Testis (tissue), 2 donors: ENCODE measurements at regions not wholly inside any gene's neighbourhood (a gene's known extent, or its start where the extent isn't known, plus 50 kb on each side); places are given as distances from the start of the nearest gene placed in this dataset.
"Not testable (repeated sequence)": the region's sequence is repeated elsewhere in the genome, so short reads cannot be mapped to it uniquely, and the experiment has no call there.

Source experiments
- DNase-seq: peaks from one replicate; pipeline ENCODE4 v3.0.0-alpha.2; 2019
- H3K27ac ChIP-seq, 2 donors: fragments of 200-600 bp; sonication (generic); one replicate each; pipeline ENCODE4 v1.5.1; 2019
- H3K27me3 ChIP-seq: fragments of 200-600 bp; sonication (generic); one replicate; pipeline ENCODE4 v1.5.1; 2019
- H3K36me3 ChIP-seq: fragments of 200-600 bp; sonication (generic); one replicate; pipeline ENCODE4 v1.5.1; 2017; ENCODE audit warnings: low read depth; ENCODE audit errors: missing control alignments
- H3K4me1 ChIP-seq: fragments of 200-600 bp; sonication (generic); one replicate; pipeline ENCODE4 v1.5.1; 2019
- H3K4me3 ChIP-seq, 2 donors: fragments of 200-600 bp; sonication (generic); one replicate each; pipeline ENCODE4 v1.5.1; 2017 to 2019
- H3K9me3 ChIP-seq: fragments of 200-600 bp; sonication (generic); one replicate; pipeline ENCODE4 v1.5.1; 2017
- POLR2A ChIP-seq: fragments of 450-650 bp; IDR thresholded peaks from one replicate; pipeline ENCODE4 v1.6.1; 2017; ENCODE audit warnings: antibody characterized with exemption, mild to moderate bottlenecking, moderate library complexity
- WGBS, 2 donors: methylation state at CpG; one replicate each; pipeline ENCODE4 v1.1.5; 2018; 5-methylcytosine and 5-hydroxymethylcytosine counted together
- intact Hi-C: fragments of 100-400 bp; cut with DNase I; formaldehyde crosslinking; loops from one replicate; pipeline ENCODE4 v1.15.1; 2023; ENCODE audit warnings: low total_unique reads
- TF ChIP-seq, protein P1 (sequence below), 3 experiments: fragments of 450-650 bp in 2 of 3; fragments of 200-600 bp in 1 of 3; sonication (generic) in 1 of 3; IDR thresholded peaks; one replicate each; pipeline ENCODE4 v1.5.1; 2016 to 2019; ENCODE audit warnings: antibody characterized with exemption in 3 of 3, mild to moderate bottlenecking in 2 of 3, moderate library complexity in 1 of 3

GRCh38 chr11:22454461-22455090 is 116.4 kb downstream of the SLC17A6 start:
- intact Hi-C loops: no loop called here
- Histone ChIP-seq H3K27me3 (no peaks in the 10 kb centered on the region), H3K4me3 (no peak overlapping the region), H3K4me1 (no peaks in the 10 kb centered on the region), H3K27ac (no peak overlapping the region), H3K9me3 (no peaks in the 10 kb centered on the region), H3K36me3 (no peaks in the 10 kb centered on the region)
- no peak for DNase-seq
- 71 to 74% methylated on average over 4 of the region's 4 CpGs for WGBS, 2 donors
- TF ChIP-seq, protein P1, sequence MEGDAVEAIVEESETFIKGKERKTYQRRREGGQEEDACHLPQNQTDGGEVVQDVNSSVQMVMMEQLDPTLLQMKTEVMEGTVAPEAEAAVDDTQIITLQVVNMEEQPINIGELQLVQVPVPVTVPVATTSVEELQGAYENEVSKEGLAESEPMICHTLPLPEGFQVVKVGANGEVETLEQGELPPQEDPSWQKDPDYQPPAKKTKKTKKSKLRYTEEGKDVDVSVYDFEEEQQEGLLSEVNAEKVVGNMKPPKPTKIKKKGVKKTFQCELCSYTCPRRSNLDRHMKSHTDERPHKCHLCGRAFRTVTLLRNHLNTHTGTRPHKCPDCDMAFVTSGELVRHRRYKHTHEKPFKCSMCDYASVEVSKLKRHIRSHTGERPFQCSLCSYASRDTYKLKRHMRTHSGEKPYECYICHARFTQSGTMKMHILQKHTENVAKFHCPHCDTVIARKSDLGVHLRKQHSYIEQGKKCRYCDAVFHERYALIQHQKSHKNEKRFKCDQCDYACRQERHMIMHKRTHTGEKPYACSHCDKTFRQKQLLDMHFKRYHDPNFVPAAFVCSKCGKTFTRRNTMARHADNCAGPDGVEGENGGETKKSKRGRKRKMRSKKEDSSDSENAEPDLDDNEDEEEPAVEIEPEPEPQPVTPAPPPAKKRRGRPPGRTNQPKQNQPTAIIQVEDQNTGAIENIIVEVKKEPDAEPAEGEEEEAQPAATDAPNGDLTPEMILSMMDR (IDR thresholded peaks at IDR 0.05): no peak
- TF ChIP-seq POLR2A: no peak

GRCh38 chr11:22449441-22449840 is 111.3 kb downstream of the SLC17A6 start:
- no peak for TF ChIP-seq POLR2A
- TF ChIP-seq, protein P1 (IDR thresholded peaks at IDR 0.05): no peak
- Histone ChIP-seq H3K4me3 (no peak overlapping the region), H3K27me3 (no peaks in the 10 kb centered on the region), H3K36me3 (no peaks in the 10 kb centered on the region), H3K4me1 (no peaks in the 10 kb centered on the region), H3K9me3 (no peaks in the 10 kb centered on the region), H3K27ac (no peak overlapping the region)
- no peak for DNase-seq
- intact Hi-C loops: no loop called here

GRCh38 chr11:22444076-22444475 is 105.9 kb downstream of the SLC17A6 start:
- DNase-seq: no peak
- TF ChIP-seq, protein P1 (IDR thresholded peaks at IDR 0.05): no peak
- no peak for TF ChIP-seq POLR2A
- Histone ChIP-seq H3K27ac (no peak overlapping the region), H3K36me3 (no peaks in the 10 kb centered on the region), H3K9me3 (no peaks in the 10 kb centered on the region), H3K27me3 (no peaks in the 10 kb centered on the region), H3K4me1 (no peaks in the 10 kb centered on the region), H3K4me3 (no peak overlapping the region)
- 69 to 71% methylated on average over 2 of the region's 2 CpGs for WGBS, 2 donors
- intact Hi-C loops: no loop called here

- WGBS, 2 donors: 6 to 29% methylated on average over 1 of the region's 1 CpG
- H3K9me3 ChIP-seq: no peaks in the 10 kb centered on the region
- intact Hi-C loops: no loop called here
- no peaks in the 10 kb centered on the region for H3K4me1 ChIP-seq
- H3K27me3 ChIP-seq: no peaks in the 10 kb centered on the region
- no peak overlapping the region for H3K27ac ChIP-seq
- no peak overlapping the region for H3K4me3 ChIP-seq
- no peaks in the 10 kb centered on the region for H3K36me3 ChIP-seq
- DNase-seq: no peak
- no peak for TF ChIP-seq POLR2A
- TF ChIP-seq, protein P1 (IDR thresholded peaks at IDR 0.05): no peak
Measured at GRCh38 chr11:22441831-22442230, 103.7 kb downstream of the SLC17A6 start.

DNA sequence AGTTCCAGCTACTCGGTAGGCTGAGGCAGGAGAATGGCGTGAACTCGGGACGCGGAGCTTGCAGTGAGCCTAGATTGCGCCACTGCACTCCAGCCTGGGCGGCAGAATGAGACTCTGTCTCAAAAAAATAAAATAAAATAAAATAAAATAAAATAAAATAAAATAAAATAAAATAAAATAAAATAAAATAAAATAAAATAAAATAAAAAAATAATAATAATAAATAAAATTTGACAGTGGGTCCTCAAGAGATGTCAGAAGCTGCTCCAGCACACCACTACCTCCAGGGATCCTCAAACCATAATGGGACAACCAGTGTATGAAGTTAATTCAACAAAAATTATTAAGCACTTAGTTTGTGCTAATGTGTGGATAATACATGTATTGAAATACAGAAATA is 97.4 kb downstream of the SLC17A6 start:
- H3K4me3 ChIP-seq, H3K9me3 ChIP-seq, intact Hi-C loops, H3K27me3 ChIP-seq, H3K36me3 ChIP-seq, DNase-seq, H3K27ac ChIP-seq, H3K4me1 ChIP-seq: not testable (repeated sequence)
- WGBS, 2 donors: 95 to 100% methylated on average over 7 of the region's 7 CpGs
